Kidney tubule cell (primary cell): ENCODE measurements at regions not wholly inside any gene's neighbourhood (a gene's known extent, or its start where the extent isn't known, plus 50 kb on each side); places are given as distances from the start of the nearest gene placed in this dataset.

ENCODE experiments used
- DNase-seq: peaks from one replicate; pipeline ENCODE4 v3.0.0-alpha.2; 2018; ENCODE audit warnings: low spot score

DNA sequence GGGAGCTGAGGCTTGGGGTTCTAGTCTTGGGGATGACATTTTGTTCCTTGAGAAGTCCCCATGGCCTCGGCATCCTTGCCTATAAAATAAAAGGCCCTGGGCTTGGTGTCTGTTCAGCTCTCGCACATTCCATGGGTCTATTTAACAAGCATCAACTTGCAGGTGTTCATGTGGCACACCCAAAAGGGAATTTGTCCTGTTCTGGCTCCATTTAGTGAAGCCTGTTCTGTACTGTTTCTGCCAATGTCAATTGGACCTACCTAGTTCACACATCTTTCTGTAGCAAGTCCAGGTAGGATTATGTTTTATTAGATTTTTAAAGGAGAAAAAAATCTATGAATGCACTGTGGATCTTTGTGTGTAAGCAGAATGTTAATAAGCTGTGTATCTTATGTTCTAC, 262.0 kb downstream of the HIVEP2 start:
- no peak for DNase-seq

DNA sequence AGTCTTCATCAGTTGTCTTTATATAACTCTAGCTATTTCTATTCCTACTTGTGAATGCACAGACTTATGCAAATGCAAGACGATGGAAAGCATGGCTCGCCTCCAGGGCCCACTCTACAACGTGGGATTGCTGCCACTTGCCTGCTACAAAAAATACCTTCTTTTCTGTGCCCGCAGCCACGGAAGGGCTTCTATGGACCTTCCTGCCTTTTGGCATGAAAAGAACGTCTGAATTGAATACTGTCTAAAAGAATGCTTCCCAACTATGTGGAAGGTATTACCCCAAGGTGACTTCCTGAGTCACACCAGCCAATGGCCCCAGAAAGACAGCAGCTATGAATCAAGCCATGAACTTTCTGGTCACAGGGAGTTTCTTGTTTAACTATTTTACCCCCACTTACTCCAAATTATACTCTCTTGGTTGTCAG, 261.2 kb downstream of the HIVEP2 start:
- peak; percentile 82 for DNase-seq

DNA sequence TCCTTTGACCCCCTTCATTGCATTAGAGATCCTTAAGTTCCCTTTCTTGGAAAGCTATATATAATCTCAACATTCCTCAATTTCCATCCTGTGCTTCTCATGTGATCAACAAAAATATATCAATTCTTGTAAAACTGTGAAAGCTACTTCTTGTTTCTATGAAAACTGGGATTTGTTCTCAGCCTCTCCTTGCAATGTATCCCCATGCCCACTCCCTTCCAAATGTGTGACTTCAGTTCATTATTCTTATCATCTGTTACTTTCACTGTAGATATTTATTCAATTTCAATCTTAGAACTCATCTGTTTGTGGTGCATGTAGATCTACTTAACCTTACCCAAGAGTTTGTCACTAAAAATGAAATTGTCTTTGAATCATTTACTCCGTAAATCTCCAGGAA, 260.6 kb downstream of the HIVEP2 start:
- no peak for DNase-seq

GRCh38 chr6:142685852-142686506, 259.0 kb downstream of the HIVEP2 start:
- DNase-seq = no peak

GRCh38 chr6:142686507-142686887, 258.5 kb downstream of the HIVEP2 start:
- DNase-seq = no peak

- DNase-seq = peak; percentile 77
Measured at GRCh38 chr6:142692942-142693341, 252.0 kb downstream of the HIVEP2 start.

DNA sequence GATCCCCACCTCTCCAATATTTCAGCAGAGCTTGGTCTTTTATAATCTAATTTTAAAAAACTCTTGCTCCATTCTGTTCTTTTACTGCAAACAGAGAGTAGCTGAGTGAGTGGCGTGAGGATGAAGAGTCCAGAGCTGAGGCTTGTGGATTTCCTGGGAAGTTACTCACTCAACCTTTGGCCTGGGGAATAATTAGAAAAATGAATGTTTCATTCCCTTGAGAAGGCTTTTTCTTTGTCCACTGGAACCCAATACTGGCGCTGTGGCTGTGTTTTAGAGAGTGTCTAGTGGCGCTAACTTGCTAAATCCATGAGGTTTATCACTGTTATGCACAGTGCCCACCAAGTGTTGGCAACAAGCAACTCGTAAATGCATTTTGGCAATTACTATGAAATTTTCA, 251.5 kb downstream of the HIVEP2 start:
- peak; percentile 34 for DNase-seq

DNA sequence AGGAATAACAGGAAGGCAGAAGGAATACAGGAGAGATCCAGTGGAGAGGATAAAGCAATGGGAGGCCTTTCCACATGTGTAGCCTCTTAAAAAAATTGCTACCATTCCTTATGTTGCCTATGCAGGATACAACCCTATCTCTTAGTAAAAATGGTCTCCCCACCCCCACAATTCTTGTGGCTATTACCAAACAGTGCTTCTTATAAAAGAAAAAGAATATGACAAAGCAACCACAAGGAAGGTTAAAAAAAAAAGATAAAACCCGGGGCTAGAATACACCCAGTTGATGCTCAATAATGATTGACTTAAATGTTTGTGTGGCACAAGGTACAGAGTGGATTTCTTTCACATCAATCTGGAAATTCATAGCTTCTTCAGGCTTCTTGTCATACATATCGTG, 250.9 kb downstream of the HIVEP2 start:
- peak; percentile 31 for DNase-seq

- no peak for DNase-seq
Measured at GRCh38 chr6:142695016-142695415, 250.0 kb downstream of the HIVEP2 start.

DNA sequence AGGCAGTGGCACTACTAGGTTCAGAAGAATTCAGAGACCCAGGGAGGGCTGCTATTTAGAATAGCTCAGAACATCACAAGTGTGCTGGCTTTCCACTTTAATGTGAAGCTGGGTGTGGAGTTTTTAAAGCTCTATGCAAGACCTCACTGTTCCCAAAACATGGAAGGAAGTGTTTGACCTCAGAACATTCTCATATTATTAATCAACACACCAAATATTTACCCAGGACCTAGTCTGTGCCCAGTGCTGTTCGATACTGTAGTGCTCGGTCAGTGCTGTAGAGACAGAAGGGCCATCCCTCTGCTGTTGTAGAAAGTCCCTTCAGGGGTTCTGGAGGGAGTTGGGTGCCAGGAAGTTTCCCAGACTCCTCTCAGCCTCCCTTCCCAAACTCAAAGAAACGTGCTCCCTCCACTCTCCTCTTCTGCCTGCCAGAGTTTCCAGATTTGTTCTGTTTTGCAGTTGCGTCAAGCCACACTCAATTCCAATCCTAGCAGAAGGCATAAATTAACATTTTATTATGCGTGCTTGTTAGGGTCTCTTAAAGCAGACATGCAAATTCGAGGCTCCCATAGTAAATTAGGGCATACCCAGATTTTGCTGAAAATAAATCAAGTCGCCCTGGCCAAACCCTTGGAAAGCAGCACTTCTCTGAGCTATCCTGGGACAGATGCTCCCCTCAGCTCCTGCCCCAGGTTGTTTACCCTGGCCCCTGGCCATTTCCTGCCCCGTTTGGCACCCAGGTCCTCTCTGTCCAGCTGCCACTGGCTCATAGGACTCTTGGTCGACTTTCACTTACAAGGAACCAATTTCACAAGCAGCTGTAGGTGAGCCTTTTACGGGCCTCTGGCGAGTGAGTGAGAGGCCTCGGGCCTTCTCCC, 248.6 kb downstream of the HIVEP2 start:
- peak; percentile 53 for DNase-seq

- DNase-seq = no peak
Measured at GRCh38 chr6:142697001-142697335, 248.0 kb downstream of the HIVEP2 start.

DNA sequence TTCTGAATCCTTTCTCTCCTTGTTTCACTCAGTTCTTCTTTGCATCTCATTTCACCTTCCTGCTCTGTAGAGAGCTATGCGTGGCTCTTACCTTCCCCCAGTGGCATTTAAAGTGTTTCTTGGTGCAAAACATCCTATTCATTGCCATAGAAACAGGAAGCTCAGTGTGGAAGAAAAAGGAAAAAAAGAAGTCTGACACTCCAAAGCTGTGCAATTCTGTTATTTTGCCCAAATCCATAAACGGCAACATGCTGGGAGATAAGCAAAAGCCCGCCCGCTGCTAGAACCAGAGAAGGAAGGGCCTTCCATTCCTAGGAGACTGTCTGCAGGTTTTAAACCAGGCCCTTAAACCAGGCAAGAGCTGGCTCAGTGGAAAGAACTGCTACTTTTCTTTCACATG, 247.1 kb downstream of the HIVEP2 start:
- DNase-seq = no peak

DNA sequence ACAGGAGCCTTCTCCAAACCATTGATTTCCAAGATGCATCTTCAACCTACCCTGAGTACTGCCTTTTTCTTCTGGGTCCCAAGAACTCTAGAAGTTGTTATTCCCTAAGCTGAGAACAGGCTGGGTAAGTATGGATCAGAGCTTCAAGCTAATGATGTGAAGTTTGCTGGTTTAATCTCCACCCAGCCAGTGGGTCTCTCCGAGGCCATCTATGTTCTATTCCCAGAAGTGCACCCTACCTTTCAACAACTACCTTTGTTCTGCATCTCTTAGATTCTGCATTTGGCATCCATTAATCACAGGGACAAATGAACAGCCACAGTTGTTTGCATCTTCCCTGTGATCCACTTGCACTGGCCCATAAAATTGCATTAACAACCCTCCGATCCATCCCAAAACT, 246.2 kb downstream of the HIVEP2 start:
- peak; percentile 9 for DNase-seq

GRCh38 chr6:142699391-142699790, 245.6 kb downstream of the HIVEP2 start:
- no peak for DNase-seq

GRCh38 chr6:142700032-142700431, 244.9 kb downstream of the HIVEP2 start:
- DNase-seq = no peak

GRCh38 chr6:142700671-142701312, 244.2 kb downstream of the HIVEP2 start:
- no peak for DNase-seq
